K562 (cell line): ENCODE measurements at regions not wholly inside any gene's neighbourhood (a gene's known extent, or its start where the extent isn't known, plus 50 kb on each side); places are given as distances from the start of the nearest gene placed in this dataset.

Source experiments
- ATAC-seq: fragments of 200-7000 bp; cut with Tn5 transposase; 3 replicates; pipeline ENCODE4 v1.9.1; 2020; ENCODE audit warnings: moderate library complexity
- BruUV-seq: library from RNA; stranded (reverse); fragments of 400-500 nt; replicated peaks from 2 replicates; lab custom pipeline; 2021; lab: Mats Ljungman, UMichigan
- CTCF ChIA-PET: fragments of 300-600 bp; formaldehyde crosslinking; extraction: SDS; loops from one replicate; lab custom pipeline; 2021; ENCODE audit warnings: low intra/inter-chr PET ratio; lab: Yijun Ruan, JAX
- POLR2A ChIA-PET: fragments of 300-600, 350-650 bp; sonication (Branson Sonifier 250); formaldehyde crosslinking; extraction: SDS; loops from one replicate; lab custom pipeline; 2021; ENCODE audit warnings: antibody characterized with exemption, inconsistent platforms; lab: Yijun Ruan, JAX
- DNase-seq, 4 experiments: peaks; one replicate each; pipeline versions ENCODE4 v3.0.0 to v3.0.0-alpha.2; 2011 to 2018; ENCODE audit warnings: low spot score in 3 of 4, mixed read lengths in 3 of 4; ENCODE audit errors: extremely low read depth in 1 of 4
- FAIRE-seq: peaks from 2 replicates; lab custom pipeline; 2011; peaks lifted over from hg19 to GRCh38; lab: Jason Lieb, UNC
- H2AFZ ChIP-seq: 2 replicates; pipeline ENCODE4 v1.6.0; 2011; ENCODE audit warnings: low read depth, low read length, control low read depth, inconsistent platforms
- H3K27ac ChIP-seq: fragments of 200-600 bp; 3 replicates; pipeline ENCODE4 v1.8.0; 2011; ENCODE audit warnings: low read depth, mild to moderate bottlenecking, control low read depth, inconsistent platforms, low read length, moderate library complexity, mixed read lengths; ENCODE audit errors: extremely low read depth
- H3K27me3 ChIP-seq, 2 experiments: fragments of 300-600 bp in 1 of 2; 2 replicates in 1 of 2; 3 replicates in 1 of 2; pipeline versions ENCODE4 v1.6.0 to v1.8.0; 2011; ENCODE audit warnings: inconsistent platforms in 2 of 2, low read length in 2 of 2, mild to moderate bottlenecking in 1 of 2, mixed read lengths in 1 of 2, moderate library complexity in 1 of 2; ENCODE audit not compliant: control insufficient read depth in 2 of 2, insufficient read depth in 2 of 2
- H3K36me3 ChIP-seq: fragments of 300-600 bp; 3 replicates; pipeline ENCODE4 v1.8.0; 2011; ENCODE audit warnings: mild to moderate bottlenecking, low read length, inconsistent platforms; ENCODE audit not compliant: control insufficient read depth, insufficient read depth
- H3K4me1 ChIP-seq, 2 experiments: fragments of 200-600 bp in 1 of 2; replicated peaks in 1 of 2; 2 replicates in 1 of 2; 3 replicates in 1 of 2; pipeline versions ENCODE4 v1.5.1 to v1.8.0; 2011; ENCODE audit warnings: inconsistent platforms in 2 of 2, low read length in 2 of 2, mild to moderate bottlenecking in 1 of 2, mixed read lengths in 1 of 2, moderate library complexity in 1 of 2; ENCODE audit not compliant: control insufficient read depth in 2 of 2, insufficient read depth in 2 of 2
- H3K4me2 ChIP-seq: 2 replicates; pipeline ENCODE4 v1.6.1; 2011; ENCODE audit warnings: low read length, control low read depth, inconsistent platforms, mixed read lengths; ENCODE audit not compliant: insufficient read depth
- H3K4me3 ChIP-seq: fragments of 200-600 bp; sonication (generic), shearing (Covaris generic); 2 replicates; pipeline ENCODE4 v1.5.1; 2016; ENCODE audit warnings: control low read depth, inconsistent platforms
- H3K79me2 ChIP-seq: fragments of 200-600 bp; 3 replicates; pipeline ENCODE4 v1.8.0; 2011; ENCODE audit warnings: low read length, inconsistent platforms; ENCODE audit not compliant: control insufficient read depth, insufficient read depth
- H3K9ac ChIP-seq, 2 experiments: 2 replicates each; pipeline versions ENCODE4 v1.6.0 to v1.6.1; 2011; ENCODE audit warnings: low read depth in 2 of 2, low read length in 2 of 2, control low read depth in 1 of 2, inconsistent platforms in 1 of 2, mild to moderate bottlenecking in 1 of 2, mixed read lengths in 1 of 2; ENCODE audit not compliant: insufficient read depth in 1 of 2
- H3K9me1 ChIP-seq: one replicate; pipeline ENCODE4 v1.6.0; 2011; ENCODE audit warnings: inconsistent platforms, mild to moderate bottlenecking, low read length, moderate library complexity; ENCODE audit not compliant: control insufficient read depth, insufficient read depth
- H3K9me3 ChIP-seq: replicated peaks from 2 replicates; pipeline ENCODE4 v1.5.1; 2011; ENCODE audit warnings: low read depth, low read length, inconsistent platforms; ENCODE audit not compliant: control insufficient read depth, insufficient read depth
- H4K20me1 ChIP-seq: replicated peaks from 2 replicates; pipeline ENCODE4 v1.6.1; 2011; ENCODE audit warnings: low read length, inconsistent platforms, mixed read lengths; ENCODE audit not compliant: control insufficient read depth, insufficient read depth
- CEBPZ ChIP-seq: fragments of 150-350 bp; IDR thresholded peaks from 2 replicates; pipeline ENCODE4 v1.6.1; 2014; ENCODE audit warnings: low read depth, mild to moderate bottlenecking, low read length, borderline replicate concordance
- E2F1 ChIP-seq: sonication (generic); formaldehyde crosslinking; IDR thresholded peaks from 2 replicates; pipeline ENCODE4 v1.8.1; 2023; ENCODE audit warnings: mild to moderate bottlenecking, missing genetic modification reagents, moderate library complexity
- ESRRB ChIP-seq: fragments of 250-450 bp; sonication (Bioruptor Pico); IDR thresholded peaks from 2 replicates; pipeline ENCODE4 v1.5.0; 2020; ENCODE audit warnings: mild to moderate bottlenecking, moderate library complexity, borderline replicate concordance
- GTF2F1 ChIP-seq: IDR thresholded peaks from 2 replicates; pipeline ENCODE4 v1.6.1; 2011; ENCODE audit warnings: low read depth, low read length, improper control_type of control experiment
- HDGF ChIP-seq: fragments of 450-650 bp; IDR thresholded peaks from 2 replicates; pipeline ENCODE4 v1.6.1; 2016
- KLF13 ChIP-seq: fragments of 450-650 bp; IDR thresholded peaks from 2 replicates; pipeline ENCODE4 v1.6.1; 2016; ENCODE audit warnings: missing genetic modification characterization, low read depth, mild to moderate bottlenecking, missing compliant biosample characterization, moderate library complexity, borderline replicate concordance
- NR0B1 ChIP-seq: fragments of 450-650 bp; IDR thresholded peaks from one replicate; pipeline ENCODE4 v1.6.1; 2018; ENCODE audit warnings: mild to moderate bottlenecking, moderate library complexity; ENCODE audit not compliant: partially characterized antibody
- SIRT6 ChIP-seq: IDR thresholded peaks from one replicate; pipeline ENCODE4 v1.6.1; 2012; ENCODE audit warnings: low read depth, mild to moderate bottlenecking, control low read depth, inconsistent platforms, low read length, moderate library complexity
- SMARCA5 ChIP-seq: fragments of 450-650 bp; IDR thresholded peaks from 2 replicates; pipeline ENCODE4 v1.6.1; 2016
- TBP ChIP-seq: optimal IDR thresholded peaks from 2 replicates; pipeline ENCODE3; 2011; ENCODE audit warnings: low read depth, low read length, improper control_type of control experiment
- TRIM28 ChIP-seq: fragments of 450-650 bp; IDR thresholded peaks from 2 replicates; pipeline ENCODE4 v1.6.1; 2017
- ZNF184 ChIP-seq: sonication (generic); formaldehyde crosslinking; IDR thresholded peaks from 2 replicates; pipeline ENCODE4 v1.5.0; 2020; ENCODE audit warnings: missing genetic modification reagents
- ZNF766 ChIP-seq: fragments of 200-800 bp; sonication (Bioruptor generic); conservative IDR thresholded peaks from 2 replicates; pipeline ENCODE4 v1.6.1; 2016; ENCODE audit warnings: missing genetic modification characterization, missing compliant biosample characterization
- WGBS: fragments of 100-300 bp; shearing (Covaris generic); methylation state at CpG from one replicate; pipeline ENCODE4 v1.1.6; 2016; ENCODE audit warnings: low coverage, mixed read lengths; ENCODE audit not compliant: insufficient coverage; ENCODE audit errors: missing lambda C conversion rate; 5-methylcytosine and 5-hydroxymethylcytosine counted together
- in situ Hi-C: fragments of 300-500 bp; cut with MboI; formaldehyde crosslinking; loops from 4 replicates; pipeline ENCODE4 v1.15.0; 2018; ENCODE audit warnings: inconsistent platforms, mixed read lengths
- intact Hi-C: fragments of 100-400 bp; cut with micrococcal nuclease; formaldehyde crosslinking; loops from 2 replicates; pipeline ENCODE4 v1.14.2; 2022

GRCh38 chr14:86166541-86166940 is 636.6 kb downstream of the FLRT2 start:
- Histone ChIP-seq H3K4me2 (no peak overlapping the region), H2AFZ (no peak overlapping the region), H3K9me3 (no peaks in the 10 kb centered on the region), H4K20me1 (no peaks in the 10 kb centered on the region), H3K9me1 (no peaks in the 10 kb centered on the region), H3K27ac (no peak overlapping the region), H3K4me3 (no peak overlapping the region), H3K27me3 (no peaks in the 10 kb centered on the region), H3K4me1 (no peaks in the 10 kb centered on the region), H3K36me3 (no peaks in the 10 kb centered on the region), H3K79me2 (no peaks in the 10 kb centered on the region), H3K9ac (no peak overlapping the region)
- no TSS peak for BruUV-seq
- ChIA-PET CTCF (no interaction called here), POLR2A (no interaction called here)
- DNase-seq (no peak), FAIRE-seq (no peak), ATAC-seq (no peak)
- 0% methylated on average over 1 of the region's 2 CpGs for WGBS
- intact Hi-C loops, result no loop called here
- in situ Hi-C loops, result no loop called here
- TF ChIP-seq NR0B1 (no peak), TRIM28 (no peak), SMARCA5 (no peak)

GRCh38 chr14:86153480-86153879 is 623.5 kb downstream of the FLRT2 start:
- no peaks in the 10 kb centered on the region for H3K9me1 ChIP-seq
- no peak for ATAC-seq
- in situ Hi-C loops, result no loop called here
- H2AFZ ChIP-seq, result no peak overlapping the region
- no peaks in the 10 kb centered on the region for H3K36me3 ChIP-seq
- H3K27ac ChIP-seq, result no peak overlapping the region
- BruUV-seq, result no TSS peak
- ChIA-PET POLR2A (no interaction called here), CTCF (no interaction called here)
- H3K79me2 ChIP-seq, result no peaks in the 10 kb centered on the region
- H3K9ac ChIP-seq, result no peak overlapping the region
- no peak for FAIRE-seq
- intact Hi-C loops, result no loop called here
- no peak overlapping the region for H3K4me2 ChIP-seq
- H3K4me1 ChIP-seq, result no peaks in the 10 kb centered on the region
- no peak for DNase-seq
- no peak overlapping the region for H3K4me3 ChIP-seq
- no peaks in the 10 kb centered on the region for H3K9me3 ChIP-seq
- H4K20me1 ChIP-seq, result no peaks in the 10 kb centered on the region
- no peaks in the 10 kb centered on the region for H3K27me3 ChIP-seq
- TF ChIP-seq ZNF184 (CRISPR knock-in tag), result no peak
- no peak for TF ChIP-seq TBP
- no peak for TF ChIP-seq GTF2F1
- no peak for TF ChIP-seq KLF13
- no peak for TF ChIP-seq CEBPZ
- TF ChIP-seq SIRT6, result no peak
- TF ChIP-seq ESRRB (CRISPR knock-in tag), result no peak
- TF ChIP-seq HDGF, result no peak
- TF ChIP-seq ZNF766 (CRISPR knock-in tag), result no peak
- TF ChIP-seq E2F1 (CRISPR knock-in tag), result no peak
